HEK293 (cell line): ENCODE measurements at regions not wholly inside any gene's neighbourhood (a gene's known extent, or its start where the extent isn't known, plus 50 kb on each side); places are given as distances from the start of the nearest gene placed in this dataset.

Experiments used
- BCL11A ChIP-seq: fragments of 450-650 bp; formaldehyde crosslinking; IDR thresholded peaks from 2 replicates; pipeline ENCODE4 v1.5.1; 2016; ENCODE audit warnings: low read depth, missing biosample characterization, missing genetic modification characterization
- SALL2 ChIP-seq: fragments of 450-650 bp; formaldehyde crosslinking; IDR thresholded peaks from 2 replicates; pipeline ENCODE4 v1.5.0; 2017; ENCODE audit warnings: missing biosample characterization, mild to moderate bottlenecking, missing genetic modification characterization, borderline replicate concordance
- SP2 ChIP-seq: fragments of 450-650 bp; formaldehyde crosslinking; IDR thresholded peaks from 2 replicates; pipeline ENCODE4 v1.5.1; 2016; ENCODE audit warnings: missing biosample characterization, missing genetic modification characterization
- ZNF174 ChIP-seq: fragments of 450-650 bp; formaldehyde crosslinking; IDR thresholded peaks from 2 replicates; pipeline ENCODE4 v1.5.0; 2017; ENCODE audit warnings: missing biosample characterization, mild to moderate bottlenecking, missing genetic modification characterization
- ZNF426 ChIP-seq: fragments of 450-650 bp; formaldehyde crosslinking; IDR thresholded peaks from 2 replicates; pipeline ENCODE4 v1.5.1; 2017; ENCODE audit warnings: missing biosample characterization, missing genetic modification characterization, mild to moderate bottlenecking, inconsistent platforms, moderate library complexity
- ZNF530 ChIP-seq: fragments of 450-650 bp; formaldehyde crosslinking; IDR thresholded peaks from 2 replicates; pipeline ENCODE4 v1.5.1; 2016; ENCODE audit warnings: low read depth, missing biosample characterization, missing genetic modification characterization
- ZNF785 ChIP-seq: fragments of 450-650 bp; formaldehyde crosslinking; IDR thresholded peaks from 2 replicates; pipeline ENCODE4 v1.5.1; 2016; ENCODE audit warnings: missing biosample characterization, missing genetic modification characterization
- ZSCAN30 ChIP-seq: fragments of 450-650 bp; IDR thresholded peaks from 2 replicates; pipeline ENCODE4 v1.5.1; 2018; ENCODE audit warnings: missing biosample characterization, mild to moderate bottlenecking, missing genetic modification characterization, moderate library complexity
- TF ChIP-seq, protein P1 (sequence below): fragments of 450-650 bp; formaldehyde crosslinking; IDR thresholded peaks from 2 replicates; pipeline ENCODE4 v1.5.1; 2016; ENCODE audit warnings: missing biosample characterization, missing genetic modification characterization
- TF ChIP-seq, protein P2 (sequence below): fragments of 450-650 bp; formaldehyde crosslinking; IDR thresholded peaks from 2 replicates; pipeline ENCODE4; 2016; ENCODE audit warnings: missing biosample characterization, missing genetic modification characterization
- TF ChIP-seq, protein P3 (sequence below): fragments of 450-650 bp; IDR thresholded peaks from 2 replicates; pipeline ENCODE4 v1.5.1; 2018; ENCODE audit warnings: missing biosample characterization, mild to moderate bottlenecking, missing genetic modification characterization

DNA sequence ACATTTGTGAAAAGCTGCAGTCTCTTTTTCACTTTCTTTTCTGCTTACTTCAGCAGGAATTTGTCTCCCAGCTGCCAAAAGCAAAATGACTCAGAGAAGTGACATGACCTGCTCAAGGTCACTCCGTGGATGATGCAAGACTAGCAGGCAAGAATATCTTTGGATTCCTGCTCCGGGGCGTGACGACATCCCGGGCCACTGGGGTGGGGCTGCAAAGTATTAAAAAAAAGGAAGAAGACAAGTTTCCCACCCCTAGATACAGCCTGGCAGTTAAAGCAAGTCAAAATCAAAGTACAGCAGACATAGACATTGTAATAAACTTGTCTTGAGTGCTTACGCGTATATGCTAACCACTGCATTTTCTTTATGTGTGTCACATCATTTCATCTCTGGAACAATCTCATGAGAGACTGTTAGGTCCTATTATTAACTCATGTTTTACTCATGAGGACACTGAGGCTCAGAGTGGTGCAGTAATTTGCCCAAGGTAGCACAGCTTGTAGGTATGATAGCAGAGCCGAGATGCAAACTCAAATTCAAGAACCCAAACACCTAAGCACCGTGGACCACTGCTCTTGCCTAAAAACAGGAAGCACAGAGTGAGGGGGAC lies 485.2 kb upstream of the PROK2 start:
- TF ChIP-seq, protein P1, sequence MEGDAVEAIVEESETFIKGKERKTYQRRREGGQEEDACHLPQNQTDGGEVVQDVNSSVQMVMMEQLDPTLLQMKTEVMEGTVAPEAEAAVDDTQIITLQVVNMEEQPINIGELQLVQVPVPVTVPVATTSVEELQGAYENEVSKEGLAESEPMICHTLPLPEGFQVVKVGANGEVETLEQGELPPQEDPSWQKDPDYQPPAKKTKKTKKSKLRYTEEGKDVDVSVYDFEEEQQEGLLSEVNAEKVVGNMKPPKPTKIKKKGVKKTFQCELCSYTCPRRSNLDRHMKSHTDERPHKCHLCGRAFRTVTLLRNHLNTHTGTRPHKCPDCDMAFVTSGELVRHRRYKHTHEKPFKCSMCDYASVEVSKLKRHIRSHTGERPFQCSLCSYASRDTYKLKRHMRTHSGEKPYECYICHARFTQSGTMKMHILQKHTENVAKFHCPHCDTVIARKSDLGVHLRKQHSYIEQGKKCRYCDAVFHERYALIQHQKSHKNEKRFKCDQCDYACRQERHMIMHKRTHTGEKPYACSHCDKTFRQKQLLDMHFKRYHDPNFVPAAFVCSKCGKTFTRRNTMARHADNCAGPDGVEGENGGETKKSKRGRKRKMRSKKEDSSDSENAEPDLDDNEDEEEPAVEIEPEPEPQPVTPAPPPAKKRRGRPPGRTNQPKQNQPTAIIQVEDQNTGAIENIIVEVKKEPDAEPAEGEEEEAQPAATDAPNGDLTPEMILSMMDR (tag by site-specific recombination), result no peak
- TF ChIP-seq BCL11A (tag by site-specific recombination) (0 out of 2 replicates have a peak, but pooled peaks have one; percentile 37), ZSCAN30 (tag by site-specific recombination) (no peak), ZNF426 (tag by site-specific recombination) (no peak), ZNF530 (tag by site-specific recombination) (no peak), SP2 (tag by site-specific recombination) (no peak), ZNF174 (tag by site-specific recombination) (no peak), ZNF785 (tag by site-specific recombination) (no peak), SALL2 (tag by site-specific recombination) (no peak)
- TF ChIP-seq, protein P2, sequence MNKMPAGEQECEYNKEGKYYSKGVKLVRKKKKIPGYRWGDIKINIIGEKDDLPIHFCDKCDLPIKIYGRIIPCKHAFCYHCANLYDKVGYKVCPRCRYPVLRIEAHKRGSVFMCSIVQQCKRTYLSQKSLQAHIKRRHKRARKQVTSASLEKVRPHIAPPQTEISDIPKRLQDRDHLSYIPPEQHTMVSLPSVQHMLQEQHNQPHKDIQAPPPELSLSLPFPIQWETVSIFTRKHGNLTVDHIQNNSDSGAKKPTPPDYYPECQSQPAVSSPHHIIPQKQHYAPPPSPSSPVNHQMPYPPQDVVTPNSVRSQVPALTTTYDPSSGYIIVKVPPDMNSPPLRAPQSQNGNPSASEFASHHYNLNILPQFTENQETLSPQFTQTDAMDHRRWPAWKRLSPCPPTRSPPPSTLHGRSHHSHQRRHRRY (tag by site-specific recombination), result no peak
- TF ChIP-seq, protein P3, sequence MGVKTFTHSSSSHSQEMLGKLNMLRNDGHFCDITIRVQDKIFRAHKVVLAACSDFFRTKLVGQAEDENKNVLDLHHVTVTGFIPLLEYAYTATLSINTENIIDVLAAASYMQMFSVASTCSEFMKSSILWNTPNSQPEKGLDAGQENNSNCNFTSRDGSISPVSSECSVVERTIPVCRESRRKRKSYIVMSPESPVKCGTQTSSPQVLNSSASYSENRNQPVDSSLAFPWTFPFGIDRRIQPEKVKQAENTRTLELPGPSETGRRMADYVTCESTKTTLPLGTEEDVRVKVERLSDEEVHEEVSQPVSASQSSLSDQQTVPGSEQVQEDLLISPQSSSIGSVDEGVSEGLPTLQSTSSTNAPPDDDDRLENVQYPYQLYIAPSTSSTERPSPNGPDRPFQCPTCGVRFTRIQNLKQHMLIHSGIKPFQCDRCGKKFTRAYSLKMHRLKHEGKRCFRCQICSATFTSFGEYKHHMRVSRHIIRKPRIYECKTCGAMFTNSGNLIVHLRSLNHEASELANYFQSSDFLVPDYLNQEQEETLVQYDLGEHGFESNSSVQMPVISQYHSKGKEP, result no peak
